ENCODE measurements at regions not wholly inside any gene's neighbourhood (a gene's known extent, or its start where the extent isn't known, plus 50 kb on each side); places are given as distances from the start of the nearest gene placed in this dataset.

GRCh38 chr7:18370633-18371032 is 124.9 kb upstream of the HDAC9 start:
- TF ChIP-seq POLR2A (IDR thresholded peaks at IDR 0.05; ENCODE audit: low read depth, low read length) (no peak), CEBPZ (IDR thresholded peaks at IDR 0.05; ENCODE audit: low read depth, low read length) (no peak), TCF12 (IDR thresholded peaks at IDR 0.05; ENCODE audit: low read depth, low read length) (no peak), MEF2A (IDR thresholded peaks at IDR 0.05; ENCODE audit: insufficient read depth, low read depth, low read length) (no peak), CHD2 (IDR thresholded peaks at IDR 0.05; ENCODE audit: borderline replicate concordance, low read depth, low read length) (no peak), MTA3 (IDR thresholded peaks at IDR 0.05; ENCODE audit: borderline replicate concordance, low read length) (no peak), CTCF (IDR thresholded peaks at IDR 0.05 in 2 of 3, conservative IDR thresholded peaks at IDR 0.05 in 1 of 3; ENCODE audit: control insufficient read depth in 2 of 3, extremely low read depth in 1 of 3, insufficient read depth in 1 of 3, low read depth in 3 of 3, low read length in 3 of 3) (no peak), EGR1 (IDR thresholded peaks at IDR 0.05; ENCODE audit: borderline replicate concordance in 1 of 2, low read depth in 2 of 2, low read length in 2 of 2) (no peak), ELK1 (IDR thresholded peaks at IDR 0.05; ENCODE audit: low read depth, low read length) (no peak), BMI1 (IDR thresholded peaks at IDR 0.05; ENCODE audit: borderline replicate concordance) (no peak), JUND (IDR thresholded peaks at IDR 0.05; ENCODE audit: low read depth, low read length) (no peak), POLR2AphosphoS5 (IDR thresholded peaks at IDR 0.05; ENCODE audit: low read length) (no peak), ZNF24 (IDR thresholded peaks at IDR 0.05) (no peak), BCL3 (IDR thresholded peaks at IDR 0.05; ENCODE audit: borderline replicate concordance, insufficient read depth, low read depth, low read length, poor library complexity, severe bottlenecking) (no peak)
